ENCODE measurements at regions not wholly inside any gene's neighbourhood (a gene's known extent, or its start where the extent isn't known, plus 50 kb on each side); places are given as distances from the start of the nearest gene placed in this dataset.

DNA sequence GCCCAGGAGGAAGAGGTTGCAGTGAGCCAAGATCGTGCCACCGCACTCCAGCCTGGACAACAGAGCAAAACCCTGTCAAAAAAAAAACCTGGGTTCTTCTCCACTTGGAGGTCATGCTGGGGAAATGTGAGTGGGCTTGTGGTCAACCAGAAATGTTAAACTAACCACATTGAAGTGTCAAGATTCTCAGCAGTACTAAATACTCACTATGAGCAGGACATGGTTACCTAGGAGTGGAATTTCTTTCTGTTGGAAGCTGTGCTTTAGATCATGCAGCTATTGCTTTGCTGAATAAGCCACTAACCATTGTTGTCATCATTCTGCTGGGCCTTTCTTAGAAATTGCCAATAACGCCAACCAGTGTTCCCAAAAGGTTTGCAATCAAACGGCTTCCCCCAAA lies 253.3 kb upstream of the TSHZ3 start:
- H3K27ac ChIP-seq: no peak overlapping the region
- TF ChIP-seq, protein P1, sequence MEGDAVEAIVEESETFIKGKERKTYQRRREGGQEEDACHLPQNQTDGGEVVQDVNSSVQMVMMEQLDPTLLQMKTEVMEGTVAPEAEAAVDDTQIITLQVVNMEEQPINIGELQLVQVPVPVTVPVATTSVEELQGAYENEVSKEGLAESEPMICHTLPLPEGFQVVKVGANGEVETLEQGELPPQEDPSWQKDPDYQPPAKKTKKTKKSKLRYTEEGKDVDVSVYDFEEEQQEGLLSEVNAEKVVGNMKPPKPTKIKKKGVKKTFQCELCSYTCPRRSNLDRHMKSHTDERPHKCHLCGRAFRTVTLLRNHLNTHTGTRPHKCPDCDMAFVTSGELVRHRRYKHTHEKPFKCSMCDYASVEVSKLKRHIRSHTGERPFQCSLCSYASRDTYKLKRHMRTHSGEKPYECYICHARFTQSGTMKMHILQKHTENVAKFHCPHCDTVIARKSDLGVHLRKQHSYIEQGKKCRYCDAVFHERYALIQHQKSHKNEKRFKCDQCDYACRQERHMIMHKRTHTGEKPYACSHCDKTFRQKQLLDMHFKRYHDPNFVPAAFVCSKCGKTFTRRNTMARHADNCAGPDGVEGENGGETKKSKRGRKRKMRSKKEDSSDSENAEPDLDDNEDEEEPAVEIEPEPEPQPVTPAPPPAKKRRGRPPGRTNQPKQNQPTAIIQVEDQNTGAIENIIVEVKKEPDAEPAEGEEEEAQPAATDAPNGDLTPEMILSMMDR (conservative IDR thresholded peaks at IDR 0.05): no peak

DNA sequence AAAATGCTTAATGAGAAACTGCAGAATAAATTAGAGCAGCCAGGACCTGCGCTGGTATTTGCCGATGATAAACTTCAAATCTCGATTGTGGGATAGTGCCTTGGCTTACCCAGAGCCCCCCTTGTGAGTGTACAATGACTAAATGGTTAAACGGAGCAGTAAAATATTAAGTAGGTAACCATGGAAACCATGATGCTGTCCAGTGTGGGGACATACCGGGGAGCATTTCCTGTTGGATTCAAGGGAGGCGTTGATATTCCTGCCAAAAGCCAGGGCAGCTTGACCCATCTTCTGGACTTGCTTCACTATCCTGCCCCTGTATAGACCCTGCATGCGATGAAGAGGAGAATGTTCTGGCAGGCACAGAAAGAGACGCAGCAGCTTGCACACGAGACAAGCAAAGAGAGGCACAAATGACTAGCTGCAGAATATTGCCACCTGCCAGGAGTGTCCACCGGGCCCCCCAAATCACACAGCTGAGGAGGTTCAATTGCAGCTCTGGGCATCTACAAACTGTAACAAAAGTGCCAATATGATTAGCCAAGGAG lies 255.3 kb upstream of the TSHZ3 start:
- TF ChIP-seq, protein P1 (conservative IDR thresholded peaks at IDR 0.05): no peak
- no peak overlapping the region for H3K27ac ChIP-seq

DNA sequence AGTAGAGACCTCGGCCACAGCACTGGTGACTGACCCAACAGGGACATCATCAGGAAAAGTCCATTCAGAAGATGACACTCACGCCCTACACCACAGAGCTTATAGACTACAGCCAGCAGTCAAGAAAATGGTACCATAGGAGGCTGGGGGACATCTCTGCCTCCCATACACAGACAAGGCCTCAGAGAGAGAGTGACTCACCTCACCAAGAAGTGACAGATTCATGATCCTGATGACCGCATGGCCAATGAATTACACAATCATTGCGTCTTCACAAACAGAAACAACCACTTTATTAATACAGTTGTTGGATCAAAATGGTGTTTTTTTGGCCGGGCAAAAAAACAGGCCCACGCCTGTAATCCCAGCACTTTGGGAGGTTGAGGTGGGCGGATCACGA lies 260.8 kb upstream of the TSHZ3 start:
- H3K27ac ChIP-seq: no peak overlapping the region
- TF ChIP-seq, protein P1 (conservative IDR thresholded peaks at IDR 0.05): no peak
- TF ChIP-seq ZFX (IDR thresholded peaks at IDR 0.05): no peak

DNA sequence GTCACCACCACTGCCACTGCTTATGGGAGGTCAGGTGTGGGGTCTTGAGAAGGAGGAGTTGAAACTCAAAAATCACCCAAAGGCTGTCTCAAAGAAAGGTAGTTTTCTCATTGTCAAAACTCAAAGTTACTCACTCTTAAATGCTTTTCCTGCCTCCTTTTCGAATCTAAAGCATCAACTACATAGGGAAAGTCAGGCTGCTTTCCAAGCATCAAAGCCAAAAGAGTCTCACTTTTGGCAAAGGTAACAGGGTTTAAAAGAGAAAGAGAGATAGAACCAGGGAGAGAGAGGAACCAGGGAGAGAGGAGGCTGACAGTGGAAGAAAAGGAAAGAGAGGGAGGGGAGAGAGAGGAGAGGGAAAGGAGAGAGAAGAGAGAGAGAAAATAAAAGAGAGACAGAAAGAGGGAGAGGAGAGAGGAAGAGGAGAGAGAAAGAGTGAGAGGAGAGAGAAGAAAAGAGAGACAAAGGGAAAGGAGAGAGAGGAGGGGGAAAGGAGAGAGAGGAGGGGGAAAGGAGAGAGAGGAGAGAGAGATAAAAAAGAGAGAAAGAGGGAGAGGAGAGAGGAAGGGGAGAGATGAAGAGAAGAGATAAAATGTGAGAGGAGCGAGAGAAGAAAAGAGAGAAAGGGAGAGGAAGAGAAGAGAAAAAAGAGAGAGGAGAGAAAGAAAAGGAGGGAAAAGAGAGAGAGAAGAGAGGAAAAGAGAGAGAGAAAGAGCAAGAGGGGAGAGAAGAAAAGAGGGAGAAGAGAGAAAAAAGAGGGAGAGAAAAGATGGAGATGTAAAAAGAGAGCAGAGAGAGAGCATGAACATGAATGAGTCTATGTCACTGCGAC lies 262.0 kb upstream of the TSHZ3 start:
- TF ChIP-seq, protein P1 (conservative IDR thresholded peaks at IDR 0.05): no peak
- TF ChIP-seq ZFX (IDR thresholded peaks at IDR 0.05): no peak
- no peak overlapping the region for H3K27ac ChIP-seq

DNA sequence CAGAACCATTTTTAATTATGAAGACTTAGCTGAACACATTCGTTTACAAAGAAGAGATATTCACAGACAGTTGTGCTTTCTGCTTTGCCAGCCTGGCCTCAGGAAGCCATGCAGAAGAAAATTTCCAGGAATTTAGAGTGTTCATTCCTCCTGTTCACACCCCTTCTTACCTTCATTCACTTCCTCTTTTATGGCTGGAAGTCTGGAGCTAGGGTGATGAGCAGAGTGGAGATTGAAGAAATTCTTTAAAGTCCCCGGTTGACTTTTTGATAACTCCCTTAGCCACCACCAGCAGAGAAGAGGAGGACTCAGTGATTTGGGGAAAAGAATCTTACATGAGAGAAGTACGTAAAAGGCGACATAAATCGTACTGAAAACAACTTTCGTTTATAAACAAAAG lies 263.6 kb upstream of the TSHZ3 start:
- TF ChIP-seq, protein P1 (conservative IDR thresholded peaks at IDR 0.05): no peak
- TF ChIP-seq ZFX (IDR thresholded peaks at IDR 0.05): no peak
- no peak overlapping the region for H3K27ac ChIP-seq

DNA sequence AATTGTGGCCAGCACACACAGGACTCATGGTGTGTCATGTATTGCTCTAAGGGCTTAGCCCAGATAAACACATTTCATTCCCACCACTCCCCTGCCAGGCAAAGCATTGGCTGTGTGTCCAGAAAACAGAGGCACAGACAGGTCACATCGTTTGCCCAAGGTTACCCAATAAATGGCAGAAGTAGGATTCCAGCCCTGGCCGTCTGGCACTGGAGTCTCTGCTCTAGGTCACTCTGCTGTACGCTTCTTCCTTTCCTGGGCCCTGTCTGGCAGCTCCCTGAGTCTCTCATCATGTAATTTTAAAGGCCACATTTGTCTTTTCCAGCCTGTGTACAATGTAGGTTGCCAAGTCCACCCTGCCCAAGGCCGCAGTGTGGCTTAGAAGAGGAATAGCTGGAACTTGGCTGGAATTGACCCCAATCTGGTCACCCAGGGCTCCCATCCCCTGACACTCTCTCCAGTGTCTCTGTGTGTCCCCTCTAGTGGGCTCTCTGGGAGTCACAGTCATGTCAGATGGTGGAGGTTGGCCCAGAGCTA lies 264.5 kb upstream of the TSHZ3 start:
- H3K27ac ChIP-seq: no peak overlapping the region
- TF ChIP-seq, protein P1 (conservative IDR thresholded peaks at IDR 0.05): no peak
- no peak for TF ChIP-seq ZFX (IDR thresholded peaks at IDR 0.05)

DNA sequence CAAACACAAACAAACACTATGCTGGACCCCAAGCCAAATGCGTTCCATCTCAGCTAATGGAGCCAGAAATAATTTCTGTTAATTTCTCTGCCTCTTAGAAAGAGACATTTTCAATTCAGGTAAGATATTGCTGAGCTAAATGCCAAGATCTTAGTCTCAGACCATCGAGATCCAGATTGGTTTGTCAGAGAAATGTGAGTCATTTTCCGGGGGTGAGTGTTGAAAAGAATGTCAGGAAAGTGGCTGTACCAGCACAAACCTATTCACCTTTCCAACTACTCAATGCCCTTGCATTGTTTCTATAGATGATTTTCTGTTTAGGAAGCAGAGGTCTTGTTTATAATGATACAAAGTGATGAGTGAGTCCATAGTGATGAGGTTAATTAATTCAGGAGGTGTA lies 266.8 kb upstream of the TSHZ3 start:
- H3K27ac ChIP-seq: no peak overlapping the region
- no peak for TF ChIP-seq ZFX (IDR thresholded peaks at IDR 0.05)
- TF ChIP-seq, protein P1 (conservative IDR thresholded peaks at IDR 0.05): no peak

Data from C4-2B (cell line).